ACC112 (cell line): ENCODE measurements at regions not wholly inside any gene's neighbourhood (a gene's known extent, or its start where the extent isn't known, plus 50 kb on each side); places are given as distances from the start of the nearest gene placed in this dataset.

ENCODE experiments used
- H2AFZ ChIP-seq: fragments of 200-600 bp; sonication (generic); one replicate; pipeline ENCODE4 v1.6.0; 2017; ENCODE audit warnings: antibody characterized with exemption, low read length; ENCODE audit not compliant: unreplicated experiment
- H3K27ac ChIP-seq: fragments of 200-600 bp; sonication (generic); 2 replicates; pipeline ENCODE4 v1.5.1; 2014; ENCODE audit warnings: low read depth, mild to moderate bottlenecking, antibody characterized with exemption, low read length, moderate library complexity
- H3K27me3 ChIP-seq: fragments of 200-600 bp; sonication (generic); 2 replicates; pipeline ENCODE4 v1.6.1; 2014; ENCODE audit warnings: mild to moderate bottlenecking, antibody characterized with exemption, low read length, moderate library complexity, mixed read lengths; ENCODE audit not compliant: insufficient read depth
- H3K36me3 ChIP-seq: fragments of 200-600 bp; sonication (generic); 2 replicates; pipeline ENCODE4 v1.6.1; 2016; ENCODE audit warnings: mild to moderate bottlenecking, antibody characterized with exemption, low read length, moderate library complexity, mixed read lengths; ENCODE audit not compliant: insufficient read depth
- H3K4me1 ChIP-seq: fragments of 200-600 bp; sonication (generic); one replicate; pipeline ENCODE4 v1.6.1; 2016; ENCODE audit warnings: low read length, mixed read lengths; ENCODE audit not compliant: insufficient read depth, unreplicated experiment, control insufficient read depth
- H3K4me3 ChIP-seq: fragments of 200-600 bp; sonication (generic); 2 replicates; pipeline ENCODE4 v1.5.1; 2014; ENCODE audit warnings: mild to moderate bottlenecking, low read depth, low read length
- H3K79me2 ChIP-seq: fragments of 200-600 bp; sonication (generic); one replicate; pipeline ENCODE4 v1.6.0; 2016; ENCODE audit warnings: low read length; ENCODE audit not compliant: control insufficient read depth, unreplicated experiment, insufficient read depth

DNA sequence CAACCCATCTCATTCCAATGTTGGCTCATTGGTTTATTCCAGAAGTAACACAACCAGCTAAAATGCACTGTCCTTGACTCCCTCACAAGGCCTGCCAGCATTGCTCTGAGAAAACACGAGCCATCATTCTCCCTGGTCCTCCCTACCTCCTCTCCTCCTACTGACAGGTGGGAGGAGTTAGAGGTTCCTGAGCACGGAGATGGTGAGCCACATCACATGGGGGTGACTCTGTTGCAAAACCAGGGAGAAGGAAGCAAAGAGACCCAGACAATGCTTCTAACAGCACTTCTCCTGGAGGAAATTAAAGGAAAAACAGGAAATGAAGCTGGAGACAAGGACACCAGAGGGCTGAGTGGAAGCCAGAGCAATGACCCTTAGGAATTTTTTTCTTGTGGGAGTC is 667.4 kb downstream of the NTRK3 start:
- Histone ChIP-seq H3K4me1 (no peaks in the 10 kb centered on the region), H3K36me3 (no peaks in the 10 kb centered on the region), H2AFZ (no peak overlapping the region), H3K27me3 (0 out of 2 replicates have a peak, but pooled peaks cover 2% of the 10 kb centered on the region), H3K4me3 (no peak overlapping the region), H3K27ac (no peak overlapping the region), H3K79me2 (no peaks in the 10 kb centered on the region)

DNA sequence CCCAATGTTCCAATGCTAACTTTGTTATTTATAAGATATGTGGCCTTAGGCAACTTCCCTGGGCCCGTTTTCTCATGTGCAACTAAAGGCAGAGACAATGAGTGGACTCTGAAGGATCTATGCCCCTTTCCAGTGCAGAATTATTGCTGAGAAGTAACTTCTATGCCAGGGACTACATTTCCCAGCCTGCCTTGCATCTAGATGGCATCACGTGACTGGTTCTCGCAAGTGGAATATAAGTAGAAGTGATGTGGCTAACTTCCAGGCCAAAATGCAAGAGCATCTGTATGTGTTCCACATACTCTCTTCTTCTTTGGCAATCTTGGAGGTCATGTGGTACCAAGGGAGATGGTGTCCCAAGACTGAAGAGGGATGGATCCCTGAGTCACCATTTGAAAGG is 674.4 kb downstream of the NTRK3 start:
- H3K79me2 ChIP-seq: no peaks in the 10 kb centered on the region
- no peak overlapping the region for H3K4me3 ChIP-seq
- H3K27me3 ChIP-seq: 0 out of 2 replicates have a peak, but pooled peaks cover 5% of the 10 kb centered on the region
- H3K27ac ChIP-seq: no peak overlapping the region
- H2AFZ ChIP-seq: no peak overlapping the region
- H3K36me3 ChIP-seq: no peaks in the 10 kb centered on the region
- H3K4me1 ChIP-seq: no peaks in the 10 kb centered on the region

DNA sequence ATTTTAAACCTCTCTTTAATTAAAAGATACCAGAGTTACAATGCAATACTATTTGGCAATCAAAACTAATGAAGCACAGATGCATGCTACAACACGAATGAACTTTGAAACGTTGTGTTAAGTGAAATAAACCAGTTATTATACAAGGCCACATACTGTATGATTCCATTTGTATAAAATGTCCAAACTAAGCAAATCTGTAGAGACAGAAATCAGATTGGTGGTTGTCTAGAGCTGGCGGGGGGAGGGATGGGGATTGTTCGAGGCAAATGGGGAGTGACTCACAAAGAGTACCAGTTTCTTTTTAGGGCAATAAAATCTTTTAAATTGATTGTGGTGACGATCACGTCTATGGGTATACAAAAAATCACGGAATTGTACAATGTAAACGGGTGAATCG is 677.0 kb downstream of the NTRK3 start:
- H3K4me3 ChIP-seq: no peak overlapping the region
- 0 out of 2 replicates have a peak, but pooled peaks cover 3% of the 10 kb centered on the region for H3K27me3 ChIP-seq
- no peaks in the 10 kb centered on the region for H3K36me3 ChIP-seq
- H2AFZ ChIP-seq: no peak overlapping the region
- no peaks in the 10 kb centered on the region for H3K4me1 ChIP-seq
- H3K79me2 ChIP-seq: no peaks in the 10 kb centered on the region
- no peak overlapping the region for H3K27ac ChIP-seq

- H3K27ac ChIP-seq: no peak overlapping the region
- H3K27me3 ChIP-seq: 0 out of 2 replicates have a peak, but pooled peaks cover 3% of the 10 kb centered on the region
- H3K4me1 ChIP-seq: no peaks in the 10 kb centered on the region
- no peak overlapping the region for H3K4me3 ChIP-seq
- no peak overlapping the region for H2AFZ ChIP-seq
- no peaks in the 10 kb centered on the region for H3K36me3 ChIP-seq
- H3K79me2 ChIP-seq: no peaks in the 10 kb centered on the region
Measured at GRCh38 chr15:87578776-87579175, 677.8 kb downstream of the NTRK3 start.

DNA sequence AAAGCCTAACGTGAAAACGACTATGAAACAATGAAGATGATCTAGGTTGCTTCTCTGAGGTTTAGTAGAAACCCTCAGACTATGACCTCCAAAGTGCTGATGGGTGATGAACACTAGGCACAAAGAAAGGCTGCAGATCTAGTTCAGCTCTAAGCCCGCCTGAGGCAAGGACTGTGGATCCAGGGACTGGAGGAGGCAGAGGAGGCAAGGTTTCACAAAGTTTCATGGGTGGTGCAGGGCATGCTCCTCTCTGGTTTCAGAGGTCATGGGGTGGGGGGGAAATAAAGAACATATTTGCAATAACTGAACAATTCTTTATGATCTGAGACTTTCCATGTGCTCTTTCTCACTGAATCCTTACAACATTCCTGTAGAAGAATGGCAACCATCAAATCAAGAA is 679.2 kb downstream of the NTRK3 start:
- Histone ChIP-seq H3K79me2 (no peaks in the 10 kb centered on the region), H3K4me1 (no peaks in the 10 kb centered on the region), H2AFZ (no peak overlapping the region), H3K36me3 (no peaks in the 10 kb centered on the region), H3K27me3 (no peaks in the 10 kb centered on the region), H3K27ac (no peak overlapping the region), H3K4me3 (no peak overlapping the region)

- Histone ChIP-seq H3K36me3 (no peaks in the 10 kb centered on the region), H3K4me1 (no peaks in the 10 kb centered on the region), H3K79me2 (no peaks in the 10 kb centered on the region), H3K4me3 (no peak overlapping the region), H3K27ac (no peak overlapping the region), H2AFZ (no peak overlapping the region), H3K27me3 (no peaks in the 10 kb centered on the region)
Measured at GRCh38 chr15:87576486-87577176, 679.9 kb downstream of the NTRK3 start.

DNA sequence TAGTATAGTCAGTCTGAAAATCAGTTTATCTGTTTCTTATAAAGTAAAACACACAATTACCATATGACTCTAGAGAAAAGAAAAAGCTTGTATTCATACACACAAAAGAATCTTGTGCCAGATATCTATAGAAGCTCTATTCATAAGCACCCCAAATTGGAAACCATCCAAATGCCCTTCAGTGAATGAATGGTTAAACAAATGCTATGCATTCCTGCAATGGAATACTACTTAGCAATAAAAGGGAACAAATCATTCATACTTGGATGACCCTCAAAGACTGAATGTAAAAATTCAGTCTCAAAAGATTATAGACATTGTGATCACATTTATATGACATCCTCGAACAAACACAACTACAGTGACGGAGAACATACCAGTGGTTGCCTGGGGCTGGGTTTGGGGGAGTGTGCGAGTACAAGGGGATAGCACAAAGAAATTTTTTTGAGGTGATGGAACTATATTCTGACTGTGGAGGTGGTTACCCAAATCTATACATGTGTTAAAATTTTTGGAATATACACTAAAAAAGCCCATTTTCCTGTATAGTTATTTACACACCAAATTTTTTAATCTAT is 680.6 kb downstream of the NTRK3 start:
- H3K4me1 ChIP-seq: no peaks in the 10 kb centered on the region
- H3K27me3 ChIP-seq: no peaks in the 10 kb centered on the region
- no peaks in the 10 kb centered on the region for H3K36me3 ChIP-seq
- H2AFZ ChIP-seq: no peak overlapping the region
- no peak overlapping the region for H3K4me3 ChIP-seq
- no peak overlapping the region for H3K27ac ChIP-seq
- H3K79me2 ChIP-seq: no peaks in the 10 kb centered on the region

GRCh38 chr15:87573534-87573933 is 683.0 kb downstream of the NTRK3 start:
- H3K27ac ChIP-seq: no peak overlapping the region
- no peaks in the 10 kb centered on the region for H3K36me3 ChIP-seq
- H2AFZ ChIP-seq: no peak overlapping the region
- H3K4me1 ChIP-seq: no peaks in the 10 kb centered on the region
- no peaks in the 10 kb centered on the region for H3K79me2 ChIP-seq
- no peak overlapping the region for H3K4me3 ChIP-seq
- H3K27me3 ChIP-seq: no peaks in the 10 kb centered on the region

- H3K4me1 ChIP-seq: no peaks in the 10 kb centered on the region
- no peaks in the 10 kb centered on the region for H3K36me3 ChIP-seq
- no peak overlapping the region for H2AFZ ChIP-seq
- H3K27ac ChIP-seq: no peak overlapping the region
- no peak overlapping the region for H3K4me3 ChIP-seq
- H3K79me2 ChIP-seq: no peaks in the 10 kb centered on the region
- H3K27me3 ChIP-seq: no peaks in the 10 kb centered on the region
Measured at GRCh38 chr15:87573039-87573438, 683.5 kb downstream of the NTRK3 start.

GRCh38 chr15:87572381-87572910 is 684.1 kb downstream of the NTRK3 start:
- Histone ChIP-seq H3K4me3 (no peak overlapping the region), H3K27me3 (no peaks in the 10 kb centered on the region)

DNA sequence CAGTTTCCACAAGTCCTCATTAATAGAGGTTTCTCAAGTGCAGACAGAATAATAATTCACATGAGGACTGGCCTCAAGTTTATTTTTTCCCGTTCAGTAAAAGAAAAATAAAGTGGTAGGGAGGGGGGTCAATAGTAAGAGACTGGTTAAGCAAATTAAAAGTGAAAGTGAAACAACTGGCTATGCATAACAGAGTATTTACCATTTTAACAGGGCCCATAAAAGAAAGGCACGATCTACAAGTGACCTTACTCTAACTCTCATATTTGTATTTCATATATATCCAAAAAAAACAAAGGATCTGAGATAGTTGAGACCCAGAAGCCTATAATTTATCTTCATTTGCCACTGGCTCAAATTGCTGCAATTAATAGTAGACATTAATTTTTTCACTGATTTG is 686.3 kb downstream of the NTRK3 start:
- H3K79me2 ChIP-seq: no peaks in the 10 kb centered on the region
- no peaks in the 10 kb centered on the region for H3K4me1 ChIP-seq
- peak overlapping the region; percentile 57 for H2AFZ ChIP-seq
- H3K27ac ChIP-seq: no peak overlapping the region
- no peaks in the 10 kb centered on the region for H3K36me3 ChIP-seq
- H3K4me3 ChIP-seq: peak overlapping the region; percentile 67
- no peaks in the 10 kb centered on the region for H3K27me3 ChIP-seq

More at GRCh38 chr15:87572381-87572910, 684.1 kb downstream of the NTRK3 start:
- no peak overlapping the region for H3K27ac ChIP-seq
- no peaks in the 10 kb centered on the region for H3K4me1 ChIP-seq
- H3K36me3 ChIP-seq: no peaks in the 10 kb centered on the region
- H3K79me2 ChIP-seq: no peaks in the 10 kb centered on the region
- H2AFZ ChIP-seq: no peak overlapping the region
